HEK293 (cell line): ENCODE measurements at regions not wholly inside any gene's neighbourhood (a gene's known extent, or its start where the extent isn't known, plus 50 kb on each side); places are given as distances from the start of the nearest gene placed in this dataset.

ENCODE experiments used
- KLF8 ChIP-seq: fragments of 450-650 bp; formaldehyde crosslinking; IDR thresholded peaks from 2 replicates; pipeline ENCODE4 v1.5.1; 2016; ENCODE audit warnings: missing biosample characterization, missing genetic modification characterization
- KLF9 ChIP-seq: fragments of 450-650 bp; formaldehyde crosslinking; IDR thresholded peaks from 2 replicates; pipeline ENCODE4 v1.5.1; 2016; ENCODE audit warnings: missing biosample characterization, missing genetic modification characterization, low read depth
- OSR2 ChIP-seq: fragments of 450-650 bp; formaldehyde crosslinking; IDR thresholded peaks from 2 replicates; pipeline ENCODE4 v1.5.1; 2016; ENCODE audit warnings: missing biosample characterization, missing genetic modification characterization
- SP3 ChIP-seq: fragments of 450-650 bp; formaldehyde crosslinking; IDR thresholded peaks from 2 replicates; pipeline ENCODE4 v1.5.1; 2016; ENCODE audit warnings: missing biosample characterization, missing genetic modification characterization
- TCF7L2 ChIP-seq: IDR thresholded peaks from 2 replicates; pipeline ENCODE4 v1.6.1; 2011; ENCODE audit warnings: low read depth, mild to moderate bottlenecking, inconsistent platforms, low read length, moderate library complexity, borderline replicate concordance
- WT1 ChIP-seq: fragments of 450-650 bp; formaldehyde crosslinking; IDR thresholded peaks from 2 replicates; pipeline ENCODE4 v1.5.1; 2016; ENCODE audit warnings: missing biosample characterization, missing genetic modification characterization
- ZBTB8A ChIP-seq: fragments of 450-650 bp; formaldehyde crosslinking; IDR thresholded peaks from 2 replicates; pipeline ENCODE4 v1.5.1; 2016; ENCODE audit warnings: missing biosample characterization, missing genetic modification characterization
- ZIC2 ChIP-seq: fragments of 450-650 bp; formaldehyde crosslinking; IDR thresholded peaks from 2 replicates; pipeline ENCODE4 v1.5.1; 2016; ENCODE audit warnings: missing biosample characterization, missing genetic modification characterization
- ZNF112 ChIP-seq: fragments of 450-650 bp; formaldehyde crosslinking; IDR thresholded peaks from 2 replicates; pipeline ENCODE4 v1.5.0; 2017; ENCODE audit warnings: missing biosample characterization, missing genetic modification characterization
- ZNF239 ChIP-seq: fragments of 450-650 bp; formaldehyde crosslinking; IDR thresholded peaks from 2 replicates; pipeline ENCODE4 v1.5.1; 2016; ENCODE audit warnings: missing biosample characterization, missing genetic modification characterization
- ZNF248 ChIP-seq: fragments of 450-650 bp; formaldehyde crosslinking; IDR thresholded peaks from 2 replicates; pipeline ENCODE4 v1.5.1; 2017; ENCODE audit warnings: missing biosample characterization, missing genetic modification characterization
- ZNF302 ChIP-seq: fragments of 450-650 bp; formaldehyde crosslinking; IDR thresholded peaks from 2 replicates; pipeline ENCODE4 v1.5.1; 2016; ENCODE audit warnings: missing biosample characterization, missing genetic modification characterization, low read depth
- ZNF324 ChIP-seq: fragments of 450-650 bp; formaldehyde crosslinking; IDR thresholded peaks from 2 replicates; pipeline ENCODE4 v1.5.1; 2016; ENCODE audit warnings: missing biosample characterization, missing genetic modification characterization
- ZNF404 ChIP-seq: fragments of 450-650 bp; formaldehyde crosslinking; IDR thresholded peaks from 2 replicates; pipeline ENCODE4 v1.5.1; 2017; ENCODE audit warnings: missing biosample characterization, missing genetic modification characterization
- ZNF426 ChIP-seq: fragments of 450-650 bp; formaldehyde crosslinking; IDR thresholded peaks from 2 replicates; pipeline ENCODE4 v1.5.1; 2017; ENCODE audit warnings: missing biosample characterization, missing genetic modification characterization, mild to moderate bottlenecking, inconsistent platforms, moderate library complexity
- ZNF529 ChIP-seq: fragments of 450-650 bp; formaldehyde crosslinking; IDR thresholded peaks from 2 replicates; pipeline ENCODE4 v1.5.1; 2017; ENCODE audit warnings: missing genetic modification characterization, missing biosample characterization; ENCODE audit not compliant: insufficient replicate concordance
- ZNF585B ChIP-seq: fragments of 450-650 bp; formaldehyde crosslinking; IDR thresholded peaks from 2 replicates; pipeline ENCODE4 v1.5.1; 2016; ENCODE audit warnings: missing biosample characterization, missing genetic modification characterization
- ZNF621 ChIP-seq: fragments of 450-650 bp; formaldehyde crosslinking; IDR thresholded peaks from 2 replicates; pipeline ENCODE4 v1.5.1; 2017; ENCODE audit warnings: missing biosample characterization, missing genetic modification characterization
- ZNF654 ChIP-seq: fragments of 450-650 bp; formaldehyde crosslinking; IDR thresholded peaks from 2 replicates; pipeline ENCODE4 v1.5.1; 2016; ENCODE audit warnings: low read depth, missing biosample characterization, missing genetic modification characterization
- TF ChIP-seq, protein P1 (sequence below): fragments of 450-650 bp; formaldehyde crosslinking; IDR thresholded peaks from 2 replicates; pipeline ENCODE4 v1.5.1; 2016; ENCODE audit warnings: missing biosample characterization, missing genetic modification characterization, low read depth
- TF ChIP-seq, protein P2 (sequence below): fragments of 450-650 bp; formaldehyde crosslinking; IDR thresholded peaks from 2 replicates; pipeline ENCODE4 v1.5.1; 2016; ENCODE audit warnings: missing biosample characterization, missing genetic modification characterization
- TF ChIP-seq, protein P3 (sequence below): fragments of 450-650 bp; formaldehyde crosslinking; IDR thresholded peaks from 2 replicates; pipeline ENCODE4 v1.5.1; 2016; ENCODE audit warnings: missing biosample characterization, missing genetic modification characterization
- TF ChIP-seq, protein P4 (sequence below): fragments of 450-650 bp; formaldehyde crosslinking; IDR thresholded peaks from 2 replicates; pipeline ENCODE4 v1.5.1; 2016; ENCODE audit warnings: missing biosample characterization, missing genetic modification characterization, low read depth
- TF ChIP-seq, protein P5 (sequence below): fragments of 450-650 bp; IDR thresholded peaks from 2 replicates; pipeline ENCODE4 v1.5.1; 2018; ENCODE audit warnings: missing biosample characterization, missing genetic modification characterization
- TF ChIP-seq, protein P6 (sequence below): fragments of 450-650 bp; formaldehyde crosslinking; IDR thresholded peaks from 2 replicates; pipeline ENCODE4 v1.5.0; 2017; ENCODE audit warnings: missing biosample characterization, missing genetic modification characterization, borderline replicate concordance
- TF ChIP-seq, protein P7 (sequence below): fragments of 450-650 bp; formaldehyde crosslinking; IDR thresholded peaks from 2 replicates; pipeline ENCODE4 v1.5.1; 2016; ENCODE audit warnings: missing biosample characterization, missing genetic modification characterization

DNA sequence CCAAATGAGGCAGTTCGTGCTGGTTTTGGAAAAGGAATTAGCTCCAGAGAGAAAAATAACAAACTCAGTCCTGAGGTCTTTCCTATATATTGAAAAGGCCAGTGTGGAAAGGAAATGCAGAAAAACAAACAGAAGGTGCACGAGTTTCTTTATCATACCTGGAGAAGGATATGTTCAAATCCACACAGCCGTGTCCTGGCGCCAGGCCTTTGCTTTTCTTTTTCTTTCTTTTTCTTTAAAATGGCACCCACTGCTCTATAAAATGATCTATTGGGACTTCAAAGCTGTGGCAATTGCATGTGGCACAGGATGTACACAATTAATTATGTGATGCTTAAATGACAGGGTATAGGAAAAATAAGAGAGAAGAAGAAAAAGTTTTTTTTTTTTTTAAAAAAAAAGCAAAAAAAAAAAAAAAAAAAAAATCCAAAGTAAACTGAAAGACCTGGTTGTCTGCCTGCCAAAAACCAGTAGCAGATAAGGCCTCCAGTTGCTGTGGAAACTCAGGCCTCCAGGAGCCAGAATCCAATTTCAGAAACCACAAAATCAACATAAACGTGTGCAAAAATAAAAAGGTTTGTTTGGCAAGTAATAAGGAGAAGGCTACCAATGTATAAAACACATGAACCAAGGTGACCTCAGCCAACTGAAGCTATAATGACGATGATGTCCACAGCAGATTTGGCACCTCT is 957.6 kb upstream of the SOX9 start (continued):
- TF ChIP-seq ZNF426 (no peak), ZBTB8A (no peak; the same call in 1 of the 2 replicates), KLF8 (tag by site-specific recombination) (peak; percentile 88), ZIC2 (tag by site-specific recombination) (no peak), ZNF112 (no peak), WT1 (tag by site-specific recombination) (peak; percentile 82), ZNF585B (no peak), ZNF324 (tag by site-specific recombination) (0 out of 2 replicates have a peak, but pooled peaks have one; percentile 44), SP3 (tag by site-specific recombination) (no peak), KLF9 (tag by site-specific recombination) (no peak), OSR2 (tag by site-specific recombination) (peak; percentile 99), ZNF248 (tag by site-specific recombination) (no peak), ZNF239 (tag by site-specific recombination) (no peak), ZNF654 (no peak), ZNF529 (tag by site-specific recombination) (no peak), ZNF621 (no peak), TCF7L2 (peak; percentile 72), ZNF404 (tag by site-specific recombination) (no peak), ZNF302 (tag by site-specific recombination) (no peak)
- TF ChIP-seq, protein P1, sequence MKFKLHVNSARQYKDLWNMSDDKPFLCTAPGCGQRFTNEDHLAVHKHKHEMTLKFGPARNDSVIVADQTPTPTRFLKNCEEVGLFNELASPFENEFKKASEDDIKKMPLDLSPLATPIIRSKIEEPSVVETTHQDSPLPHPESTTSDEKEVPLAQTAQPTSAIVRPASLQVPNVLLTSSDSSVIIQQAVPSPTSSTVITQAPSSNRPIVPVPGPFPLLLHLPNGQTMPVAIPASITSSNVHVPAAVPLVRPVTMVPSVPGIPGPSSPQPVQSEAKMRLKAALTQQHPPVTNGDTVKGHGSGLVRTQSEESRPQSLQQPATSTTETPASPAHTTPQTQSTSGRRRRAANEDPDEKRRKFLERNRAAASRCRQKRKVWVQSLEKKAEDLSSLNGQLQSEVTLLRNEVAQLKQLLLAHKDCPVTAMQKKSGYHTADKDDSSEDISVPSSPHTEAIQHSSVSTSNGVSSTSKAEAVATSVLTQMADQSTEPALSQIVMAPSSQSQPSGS (tag by site-specific recombination) = peak; percentile 77
- TF ChIP-seq, protein P2, sequence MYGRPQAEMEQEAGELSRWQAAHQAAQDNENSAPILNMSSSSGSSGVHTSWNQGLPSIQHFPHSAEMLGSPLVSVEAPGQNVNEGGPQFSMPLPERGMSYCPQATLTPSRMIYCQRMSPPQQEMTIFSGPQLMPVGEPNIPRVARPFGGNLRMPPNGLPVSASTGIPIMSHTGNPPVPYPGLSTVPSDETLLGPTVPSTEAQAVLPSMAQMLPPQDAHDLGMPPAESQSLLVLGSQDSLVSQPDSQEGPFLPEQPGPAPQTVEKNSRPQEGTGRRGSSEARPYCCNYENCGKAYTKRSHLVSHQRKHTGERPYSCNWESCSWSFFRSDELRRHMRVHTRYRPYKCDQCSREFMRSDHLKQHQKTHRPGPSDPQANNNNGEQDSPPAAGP (tag by site-specific recombination) = no peak
- TF ChIP-seq, protein P3, sequence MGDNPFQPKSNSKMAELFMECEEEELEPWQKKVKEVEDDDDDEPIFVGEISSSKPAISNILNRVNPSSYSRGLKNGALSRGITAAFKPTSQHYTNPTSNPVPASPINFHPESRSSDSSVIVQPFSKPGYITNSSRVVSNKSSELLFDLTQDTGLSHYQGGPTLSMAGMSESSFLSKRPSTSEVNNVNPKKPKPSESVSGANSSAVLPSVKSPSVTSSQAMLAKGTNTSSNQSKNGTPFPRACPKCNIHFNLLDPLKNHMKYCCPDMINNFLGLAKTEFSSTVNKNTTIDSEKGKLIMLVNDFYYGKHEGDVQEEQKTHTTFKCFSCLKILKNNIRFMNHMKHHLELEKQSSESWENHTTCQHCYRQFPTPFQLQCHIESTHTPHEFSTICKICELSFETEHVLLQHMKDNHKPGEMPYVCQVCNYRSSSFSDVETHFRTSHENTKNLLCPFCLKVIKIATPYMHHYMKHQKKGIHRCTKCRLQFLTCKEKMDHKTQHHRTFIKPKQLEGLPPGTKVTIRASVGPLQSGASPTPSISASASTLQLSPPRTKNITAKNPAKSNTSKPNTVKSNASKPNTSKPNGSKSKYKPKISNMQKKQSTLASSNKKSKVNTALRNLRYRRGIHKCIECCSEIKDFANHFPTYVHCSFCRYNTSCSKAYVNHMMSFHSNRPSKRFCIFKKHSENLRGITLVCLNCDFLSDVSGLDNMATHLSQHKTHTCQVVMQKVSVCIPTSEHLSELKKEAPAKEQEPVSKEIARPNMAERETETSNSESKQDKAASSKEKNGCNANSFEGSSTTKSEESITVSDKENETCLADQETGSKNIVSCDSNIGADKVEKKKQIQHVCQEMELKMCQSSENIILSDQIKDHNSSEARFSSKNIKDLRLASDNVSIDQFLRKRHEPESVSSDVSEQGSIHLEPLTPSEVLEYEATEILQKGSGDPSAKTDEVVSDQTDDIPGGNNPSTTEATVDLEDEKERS (tag by site-specific recombination) = no peak
- TF ChIP-seq, protein P4, sequence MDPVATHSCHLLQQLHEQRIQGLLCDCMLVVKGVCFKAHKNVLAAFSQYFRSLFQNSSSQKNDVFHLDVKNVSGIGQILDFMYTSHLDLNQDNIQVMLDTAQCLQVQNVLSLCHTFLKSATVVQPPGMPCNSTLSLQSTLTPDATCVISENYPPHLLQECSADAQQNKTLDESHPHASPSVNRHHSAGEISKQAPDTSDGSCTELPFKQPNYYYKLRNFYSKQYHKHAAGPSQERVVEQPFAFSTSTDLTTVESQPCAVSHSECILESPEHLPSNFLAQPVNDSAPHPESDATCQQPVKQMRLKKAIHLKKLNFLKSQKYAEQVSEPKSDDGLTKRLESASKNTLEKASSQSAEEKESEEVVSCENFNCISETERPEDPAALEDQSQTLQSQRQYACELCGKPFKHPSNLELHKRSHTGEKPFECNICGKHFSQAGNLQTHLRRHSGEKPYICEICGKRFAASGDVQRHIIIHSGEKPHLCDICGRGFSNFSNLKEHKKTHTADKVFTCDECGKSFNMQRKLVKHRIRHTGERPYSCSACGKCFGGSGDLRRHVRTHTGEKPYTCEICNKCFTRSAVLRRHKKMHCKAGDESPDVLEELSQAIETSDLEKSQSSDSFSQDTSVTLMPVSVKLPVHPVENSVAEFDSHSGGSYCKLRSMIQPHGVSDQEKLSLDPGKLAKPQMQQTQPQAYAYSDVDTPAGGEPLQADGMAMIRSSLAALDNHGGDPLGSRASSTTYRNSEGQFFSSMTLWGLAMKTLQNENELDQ (tag by site-specific recombination) = 0 out of 2 replicates have a peak, but pooled peaks have one; percentile 35
- TF ChIP-seq, protein P5, sequence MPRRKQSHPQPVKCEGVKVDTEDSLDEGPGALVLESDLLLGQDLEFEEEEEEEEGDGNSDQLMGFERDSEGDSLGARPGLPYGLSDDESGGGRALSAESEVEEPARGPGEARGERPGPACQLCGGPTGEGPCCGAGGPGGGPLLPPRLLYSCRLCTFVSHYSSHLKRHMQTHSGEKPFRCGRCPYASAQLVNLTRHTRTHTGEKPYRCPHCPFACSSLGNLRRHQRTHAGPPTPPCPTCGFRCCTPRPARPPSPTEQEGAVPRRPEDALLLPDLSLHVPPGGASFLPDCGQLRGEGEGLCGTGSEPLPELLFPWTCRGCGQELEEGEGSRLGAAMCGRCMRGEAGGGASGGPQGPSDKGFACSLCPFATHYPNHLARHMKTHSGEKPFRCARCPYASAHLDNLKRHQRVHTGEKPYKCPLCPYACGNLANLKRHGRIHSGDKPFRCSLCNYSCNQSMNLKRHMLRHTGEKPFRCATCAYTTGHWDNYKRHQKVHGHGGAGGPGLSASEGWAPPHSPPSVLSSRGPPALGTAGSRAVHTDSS = 0 out of 2 replicates have a peak, but pooled peaks have one; percentile 15
- TF ChIP-seq, protein P6, sequence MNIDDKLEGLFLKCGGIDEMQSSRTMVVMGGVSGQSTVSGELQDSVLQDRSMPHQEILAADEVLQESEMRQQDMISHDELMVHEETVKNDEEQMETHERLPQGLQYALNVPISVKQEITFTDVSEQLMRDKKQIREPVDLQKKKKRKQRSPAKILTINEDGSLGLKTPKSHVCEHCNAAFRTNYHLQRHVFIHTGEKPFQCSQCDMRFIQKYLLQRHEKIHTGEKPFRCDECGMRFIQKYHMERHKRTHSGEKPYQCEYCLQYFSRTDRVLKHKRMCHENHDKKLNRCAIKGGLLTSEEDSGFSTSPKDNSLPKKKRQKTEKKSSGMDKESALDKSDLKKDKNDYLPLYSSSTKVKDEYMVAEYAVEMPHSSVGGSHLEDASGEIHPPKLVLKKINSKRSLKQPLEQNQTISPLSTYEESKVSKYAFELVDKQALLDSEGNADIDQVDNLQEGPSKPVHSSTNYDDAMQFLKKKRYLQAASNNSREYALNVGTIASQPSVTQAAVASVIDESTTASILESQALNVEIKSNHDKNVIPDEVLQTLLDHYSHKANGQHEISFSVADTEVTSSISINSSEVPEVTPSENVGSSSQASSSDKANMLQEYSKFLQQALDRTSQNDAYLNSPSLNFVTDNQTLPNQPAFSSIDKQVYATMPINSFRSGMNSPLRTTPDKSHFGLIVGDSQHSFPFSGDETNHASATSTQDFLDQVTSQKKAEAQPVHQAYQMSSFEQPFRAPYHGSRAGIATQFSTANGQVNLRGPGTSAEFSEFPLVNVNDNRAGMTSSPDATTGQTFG = no peak
- TF ChIP-seq, protein P7, sequence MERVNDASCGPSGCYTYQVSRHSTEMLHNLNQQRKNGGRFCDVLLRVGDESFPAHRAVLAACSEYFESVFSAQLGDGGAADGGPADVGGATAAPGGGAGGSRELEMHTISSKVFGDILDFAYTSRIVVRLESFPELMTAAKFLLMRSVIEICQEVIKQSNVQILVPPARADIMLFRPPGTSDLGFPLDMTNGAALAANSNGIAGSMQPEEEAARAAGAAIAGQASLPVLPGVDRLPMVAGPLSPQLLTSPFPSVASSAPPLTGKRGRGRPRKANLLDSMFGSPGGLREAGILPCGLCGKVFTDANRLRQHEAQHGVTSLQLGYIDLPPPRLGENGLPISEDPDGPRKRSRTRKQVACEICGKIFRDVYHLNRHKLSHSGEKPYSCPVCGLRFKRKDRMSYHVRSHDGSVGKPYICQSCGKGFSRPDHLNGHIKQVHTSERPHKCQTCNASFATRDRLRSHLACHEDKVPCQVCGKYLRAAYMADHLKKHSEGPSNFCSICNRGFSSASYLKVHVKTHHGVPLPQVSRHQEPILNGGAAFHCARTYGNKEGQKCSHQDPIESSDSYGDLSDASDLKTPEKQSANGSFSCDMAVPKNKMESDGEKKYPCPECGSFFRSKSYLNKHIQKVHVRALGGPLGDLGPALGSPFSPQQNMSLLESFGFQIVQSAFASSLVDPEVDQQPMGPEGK (tag by site-specific recombination) = no peak
